ENCODE measurements at regions not wholly inside any gene's neighbourhood (a gene's known extent, or its start where the extent isn't known, plus 50 kb on each side); places are given as distances from the start of the nearest gene placed in this dataset.

GRCh38 chr15:61393949-61394348 is 164.8 kb upstream of the RORA start:
- Histone ChIP-seq H3K27ac (no peak overlapping the region), H3K4me1 (peaks cover 0 to 2% (median 0%) of the 10 kb centered on the region in 4 donors), H3K27me3 (no peaks in the 10 kb centered on the region), H3K9me3 (no peaks in the 10 kb centered on the region), H3K4me3 (no peak overlapping the region), H3K36me3 (no peaks in the 10 kb centered on the region)
- in situ Hi-C loops (cut with MboI; ENCODE audit: low pct_ligation_motif_present in 1 of 4, low pct_unique_long_range_greater_than_20kb in 1 of 4, low sequenced_read_pairs in 3 of 4): no loop called here
- TF ChIP-seq EP300 (IDR thresholded peaks at IDR 0.05; ENCODE audit: low read depth) (no peak), POLR2A (IDR thresholded peaks at IDR 0.05) (no peak)
- TF ChIP-seq, protein P1, sequence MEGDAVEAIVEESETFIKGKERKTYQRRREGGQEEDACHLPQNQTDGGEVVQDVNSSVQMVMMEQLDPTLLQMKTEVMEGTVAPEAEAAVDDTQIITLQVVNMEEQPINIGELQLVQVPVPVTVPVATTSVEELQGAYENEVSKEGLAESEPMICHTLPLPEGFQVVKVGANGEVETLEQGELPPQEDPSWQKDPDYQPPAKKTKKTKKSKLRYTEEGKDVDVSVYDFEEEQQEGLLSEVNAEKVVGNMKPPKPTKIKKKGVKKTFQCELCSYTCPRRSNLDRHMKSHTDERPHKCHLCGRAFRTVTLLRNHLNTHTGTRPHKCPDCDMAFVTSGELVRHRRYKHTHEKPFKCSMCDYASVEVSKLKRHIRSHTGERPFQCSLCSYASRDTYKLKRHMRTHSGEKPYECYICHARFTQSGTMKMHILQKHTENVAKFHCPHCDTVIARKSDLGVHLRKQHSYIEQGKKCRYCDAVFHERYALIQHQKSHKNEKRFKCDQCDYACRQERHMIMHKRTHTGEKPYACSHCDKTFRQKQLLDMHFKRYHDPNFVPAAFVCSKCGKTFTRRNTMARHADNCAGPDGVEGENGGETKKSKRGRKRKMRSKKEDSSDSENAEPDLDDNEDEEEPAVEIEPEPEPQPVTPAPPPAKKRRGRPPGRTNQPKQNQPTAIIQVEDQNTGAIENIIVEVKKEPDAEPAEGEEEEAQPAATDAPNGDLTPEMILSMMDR (IDR thresholded peaks at IDR 0.05): no peak
- DNase-seq: no peak
- WGBS, 2 donors (ENCODE audit: low coverage in 1 of 2): 25 to 36% methylated on average over 3 of the region's 3 CpGs
- intact Hi-C loops (cut with DNase I; ENCODE audit: low total_unique reads): no loop called here

DNA sequence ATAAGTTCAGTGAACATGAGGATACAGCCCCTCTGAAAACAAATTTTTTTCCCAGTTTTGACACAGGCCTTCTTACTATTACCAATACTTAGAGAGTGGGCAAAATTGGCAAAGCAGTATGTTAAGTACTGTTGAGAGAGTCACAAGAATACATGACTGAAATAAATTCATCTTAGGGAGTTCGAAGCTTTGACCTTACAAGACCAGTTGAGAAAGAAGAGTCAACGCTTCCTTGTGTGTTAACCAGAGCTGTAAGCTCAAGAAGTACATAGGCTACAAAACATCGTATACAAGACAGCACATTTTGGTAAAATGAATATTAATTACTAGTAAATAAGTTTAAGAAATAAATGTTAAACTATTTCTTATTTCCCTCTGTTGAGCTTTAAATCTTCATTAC is 164.4 kb upstream of the RORA start:
- no peaks in the 10 kb centered on the region for H3K9me3 ChIP-seq
- no peaks in the 10 kb centered on the region for H3K36me3 ChIP-seq
- peaks cover 0 to 2% (median 0%) of the 10 kb centered on the region in 4 donors for H3K4me1 ChIP-seq
- no peak for TF ChIP-seq EP300 (IDR thresholded peaks at IDR 0.05; ENCODE audit: low read depth)
- TF ChIP-seq, protein P1 (IDR thresholded peaks at IDR 0.05): no peak
- TF ChIP-seq POLR2A (IDR thresholded peaks at IDR 0.05): no peak
- TF ChIP-seq POLR2AphosphoS5 (IDR thresholded peaks at IDR 0.05): no peak
- H3K27me3 ChIP-seq: no peaks in the 10 kb centered on the region
- no peak for DNase-seq
- intact Hi-C loops (cut with DNase I; ENCODE audit: low total_unique reads): no loop called here
- H3K27ac ChIP-seq: no peak overlapping the region
- in situ Hi-C loops (cut with MboI; ENCODE audit: low pct_ligation_motif_present in 1 of 4, low pct_unique_long_range_greater_than_20kb in 1 of 4, low sequenced_read_pairs in 3 of 4): no loop called here
- H3K4me3 ChIP-seq: no peak overlapping the region
- WGBS, 2 donors (ENCODE audit: low coverage in 1 of 2): 70 to 74% methylated on average over 3 of the region's 3 CpGs

DNA sequence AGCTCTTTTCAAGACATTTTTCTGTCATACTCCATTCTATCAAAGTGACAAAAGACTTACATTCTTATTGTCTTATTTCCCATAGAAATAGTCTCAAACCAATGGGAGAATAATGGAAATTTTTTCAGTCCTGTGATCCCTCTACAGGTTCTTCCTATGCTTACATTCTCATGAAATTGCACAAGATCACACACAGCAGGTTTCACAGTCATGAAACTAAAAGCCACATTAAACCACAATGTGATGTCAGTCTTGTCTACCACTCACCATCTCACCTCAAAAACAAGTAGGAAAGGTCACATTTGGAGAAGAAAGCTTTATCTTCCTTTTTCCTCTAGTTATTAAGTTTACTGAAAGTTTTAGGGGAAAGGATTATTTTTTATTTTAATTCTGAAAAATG is 161.0 kb upstream of the RORA start:
- intact Hi-C loops (cut with DNase I; ENCODE audit: low total_unique reads): no loop called here
- TF ChIP-seq POLR2AphosphoS5 (IDR thresholded peaks at IDR 0.05) (no peak), EP300 (IDR thresholded peaks at IDR 0.05; ENCODE audit: low read depth) (no peak), POLR2A (IDR thresholded peaks at IDR 0.05) (no peak)
- TF ChIP-seq, protein P1 (IDR thresholded peaks at IDR 0.05): no peak
- Histone ChIP-seq H3K4me3 (no peak overlapping the region), H3K36me3 (no peaks in the 10 kb centered on the region), H3K9me3 (no peaks in the 10 kb centered on the region), H3K4me1 (peaks cover 0 to 2% (median 0%) of the 10 kb centered on the region in 4 donors), H3K27me3 (no peaks in the 10 kb centered on the region), H3K27ac (no peak overlapping the region)
- DNase-seq: no peak
- in situ Hi-C loops (cut with MboI; ENCODE audit: low pct_ligation_motif_present in 1 of 4, low pct_unique_long_range_greater_than_20kb in 1 of 4, low sequenced_read_pairs in 3 of 4): no loop called here

GRCh38 chr15:61389334-61390028 is 160.4 kb upstream of the RORA start:
- H3K36me3 ChIP-seq: no peaks in the 10 kb centered on the region
- in situ Hi-C loops (cut with MboI; ENCODE audit: low pct_ligation_motif_present in 1 of 4, low pct_unique_long_range_greater_than_20kb in 1 of 4, low sequenced_read_pairs in 3 of 4) (no loop called here), intact Hi-C loops (cut with DNase I; ENCODE audit: low total_unique reads) (no loop called here)
- H3K9me3 ChIP-seq: no peaks in the 10 kb centered on the region
- no peak overlapping the region for H3K27ac ChIP-seq
- no peak for TF ChIP-seq POLR2AphosphoS5 (IDR thresholded peaks at IDR 0.05)
- H3K27me3 ChIP-seq: no peaks in the 10 kb centered on the region
- 88 to 93% methylated on average over 6 of the region's 6 CpGs for WGBS, 2 donors (ENCODE audit: low coverage in 1 of 2)
- no peak overlapping the region for H3K4me3 ChIP-seq
- DNase-seq: no peak
- peaks cover 0 to 2% (median 0%) of the 10 kb centered on the region in 4 donors for H3K4me1 ChIP-seq

- H3K36me3 ChIP-seq: no peaks in the 10 kb centered on the region
- in situ Hi-C loops (cut with MboI; ENCODE audit: low pct_ligation_motif_present in 1 of 4, low pct_unique_long_range_greater_than_20kb in 1 of 4, low sequenced_read_pairs in 3 of 4): no loop called here
- no peaks in the 10 kb centered on the region for H3K27me3 ChIP-seq
- intact Hi-C loops (cut with DNase I; ENCODE audit: low total_unique reads): no loop called here
- no peak overlapping the region for H3K27ac ChIP-seq
- no peaks in the 10 kb centered on the region for H3K9me3 ChIP-seq
- H3K4me3 ChIP-seq: no peak overlapping the region
- no peak for DNase-seq
- no peak for TF ChIP-seq POLR2AphosphoS5 (IDR thresholded peaks at IDR 0.05)
- H3K4me1 ChIP-seq: no peaks in the 10 kb centered on the region
These were observed 158.6 kb upstream of the RORA start for GRCh38 chr15:61387675-61388074.
